HepG2 (cell line): ENCODE measurements at regions not wholly inside any gene's neighbourhood (a gene's known extent, or its start where the extent isn't known, plus 50 kb on each side); places are given as distances from the start of the nearest gene placed in this dataset.

Source experiments
- ATAC-seq: fragments of 200-7000 bp; cut with Tn5 transposase; 3 replicates; pipeline ENCODE4 v1.9.1; 2020; ENCODE audit warnings: mild to moderate bottlenecking, moderate library complexity
- BruUV-seq: library from RNA; stranded (reverse); fragments of 400-500 nt; replicated peaks from 2 replicates; lab custom pipeline; 2021; lab: Mats Ljungman, UMichigan
- CTCF ChIA-PET: fragments of 300-600 bp; formaldehyde crosslinking; extraction: SDS; loops from one replicate; lab custom pipeline; 2021; ENCODE audit warnings: low total read pairs, inconsistent platforms, low intra/inter-chr PET ratio; lab: Yijun Ruan, JAX
- POLR2A ChIA-PET: fragments of 350-600 bp; sonication (Branson Sonifier 250); formaldehyde crosslinking; loops from one replicate; lab custom pipeline; 2020; ENCODE audit warnings: antibody characterized with exemption, inconsistent platforms; lab: Yijun Ruan, JAX
- DNase-seq: peaks from one replicate; pipeline ENCODE4 v3.0.0-alpha.2; 2015; ENCODE audit warnings: low spot score
- FAIRE-seq: peaks from 3 replicates; lab custom pipeline; 2011; peaks lifted over from hg19 to GRCh38; lab: Jason Lieb, UNC
- H2AFZ ChIP-seq: one replicate; pipeline ENCODE4 v1.6.1; 2011; ENCODE audit warnings: low read length, inconsistent platforms
- H3K27ac ChIP-seq: fragments of 300-600 bp; 3 replicates; pipeline ENCODE4 v1.8.0; 2011; ENCODE audit warnings: mixed run types, mild to moderate bottlenecking, mixed read lengths, low read length, inconsistent platforms; ENCODE audit not compliant: insufficient read depth; ENCODE audit errors: extremely low read length
- H3K27me3 ChIP-seq, 2 experiments: fragments of 200-600 bp in 1 of 2; 2 replicates in 1 of 2; 3 replicates in 1 of 2; pipeline versions ENCODE4 v1.6.0 to v1.8.0; 2011; ENCODE audit warnings: low read length in 2 of 2, mild to moderate bottlenecking in 2 of 2, moderate library complexity in 2 of 2, inconsistent platforms in 1 of 2; ENCODE audit not compliant: insufficient read depth in 2 of 2, control insufficient read depth in 1 of 2
- H3K36me3 ChIP-seq, 2 experiments: fragments of 200-600 bp in 1 of 2; replicated peaks in 1 of 2; 2 replicates in 1 of 2; 3 replicates in 1 of 2; pipeline versions ENCODE4 v1.5.1 to v1.8.0; 2011; ENCODE audit warnings: low read length in 2 of 2, inconsistent platforms in 1 of 2; ENCODE audit not compliant: insufficient read depth in 2 of 2, control insufficient read depth in 1 of 2
- H3K4me1 ChIP-seq: 2 replicates; pipeline ENCODE4 v1.5.1; 2012; ENCODE audit warnings: low read length, inconsistent platforms; ENCODE audit not compliant: insufficient read depth
- H3K4me2 ChIP-seq: 2 replicates; pipeline ENCODE4 v1.6.0; 2011; ENCODE audit warnings: low read depth, low read length, inconsistent platforms
- H3K4me3 ChIP-seq, 3 experiments: fragments of 200-600 bp in 1 of 3; sonication (generic), shearing (Covaris generic) in 1 of 3; replicated peaks in 1 of 3; 2 replicates each; pipeline ENCODE4 v1.5.1; 2011 to 2016; ENCODE audit warnings: low read length in 3 of 3, inconsistent platforms in 2 of 3, low read depth in 2 of 3, mild to moderate bottlenecking in 2 of 3, control low read depth in 1 of 3, mixed read lengths in 1 of 3; ENCODE audit not compliant: insufficient read depth in 1 of 3
- H3K79me2 ChIP-seq: one replicate; pipeline ENCODE4 v1.6.1; 2011; ENCODE audit warnings: low read length, inconsistent platforms; ENCODE audit not compliant: insufficient read depth
- H3K9ac ChIP-seq: 2 replicates; pipeline ENCODE4 v1.6.0; 2011; ENCODE audit warnings: mild to moderate bottlenecking, low read depth, low read length, inconsistent platforms; ENCODE audit not compliant: insufficient read depth
- H3K9me3 ChIP-seq: 2 replicates; pipeline ENCODE4 v1.5.1; 2012; ENCODE audit warnings: mild to moderate bottlenecking, low read length
- H4K20me1 ChIP-seq: 2 replicates; pipeline ENCODE4 v1.6.0; 2011; ENCODE audit warnings: inconsistent platforms, mild to moderate bottlenecking, low read length, moderate library complexity; ENCODE audit not compliant: insufficient read depth
- AFF4 ChIP-seq: sonication (generic); formaldehyde crosslinking; IDR thresholded peaks from 2 replicates; pipeline ENCODE4 v1.4.0; 2020; ENCODE audit warnings: missing genetic modification reagents
- ATF6 ChIP-seq: sonication (generic); formaldehyde crosslinking; conservative IDR thresholded peaks from 2 replicates; pipeline ENCODE4 v1.4.0; 2020; ENCODE audit warnings: missing genetic modification reagents
- ELK4 ChIP-seq: sonication (generic); formaldehyde crosslinking; IDR thresholded peaks from 2 replicates; pipeline ENCODE4 v1.9.0; 2021; ENCODE audit warnings: missing genetic modification reagents, borderline replicate concordance
- GMEB1 ChIP-seq: sonication (generic); formaldehyde crosslinking; IDR thresholded peaks from 2 replicates; pipeline ENCODE4 v1.5.1; 2020; ENCODE audit warnings: missing genetic modification reagents, mild to moderate bottlenecking, borderline replicate concordance
- HNRNPK ChIP-seq: fragments of 200-400 bp; formaldehyde crosslinking; IDR thresholded peaks from 2 replicates; pipeline ENCODE4 v1.6.1; 2018; ENCODE audit warnings: low read length, low read depth, moderate library complexity, mild to moderate bottlenecking; ENCODE audit not compliant: poor library complexity, severe bottlenecking
- HOXA9 ChIP-seq: sonication (generic); formaldehyde crosslinking; IDR thresholded peaks from 2 replicates; pipeline ENCODE4 v1.8.1; 2022; ENCODE audit warnings: missing genetic modification reagents, mild to moderate bottlenecking, moderate library complexity, borderline replicate concordance
- MAFK ChIP-seq, 2 experiments: IDR thresholded peaks in 1 of 2; conservative IDR thresholded peaks in 1 of 2; 2 replicates each; pipeline ENCODE4 v1.6.1; 2011; ENCODE audit warnings: improper control_type of control experiment in 2 of 2, low read length in 2 of 2
- SALL1 ChIP-seq: sonication (generic); formaldehyde crosslinking; IDR thresholded peaks from 2 replicates; pipeline ENCODE4 v1.8.0; 2022; ENCODE audit warnings: mild to moderate bottlenecking, missing genetic modification reagents
- SIN3B ChIP-seq: fragments of 150-350 bp; IDR thresholded peaks from 2 replicates; pipeline ENCODE4 v1.6.1; 2014; ENCODE audit warnings: low read length
- SRSF9 ChIP-seq: fragments of 200-400 bp; formaldehyde crosslinking; IDR thresholded peaks from 2 replicates; pipeline ENCODE4 v1.6.1; 2018; ENCODE audit warnings: borderline replicate concordance, mild to moderate bottlenecking, low read depth, low read length; ENCODE audit not compliant: insufficient read depth, poor library complexity, severe bottlenecking
- ZMYM2 ChIP-seq: sonication (generic); formaldehyde crosslinking; IDR thresholded peaks from 2 replicates; pipeline ENCODE4 v1.8.0; 2022; ENCODE audit warnings: mild to moderate bottlenecking, missing genetic modification reagents
- ZMYM3 ChIP-seq: sonication (generic); formaldehyde crosslinking; IDR thresholded peaks from 2 replicates; pipeline ENCODE4 v1.5.1; 2020; ENCODE audit warnings: mild to moderate bottlenecking, missing genetic modification reagents
- ZNF235 ChIP-seq: sonication (generic); formaldehyde crosslinking; IDR thresholded peaks from 2 replicates; pipeline ENCODE4 v1.8.1; 2023; ENCODE audit warnings: mild to moderate bottlenecking, missing genetic modification reagents, borderline replicate concordance
- ZNF326 ChIP-seq: sonication (generic); formaldehyde crosslinking; IDR thresholded peaks from 2 replicates; pipeline ENCODE4 v1.4.0; 2020; ENCODE audit warnings: missing genetic modification reagents, borderline replicate concordance
- ZNF468 ChIP-seq: sonication (generic); formaldehyde crosslinking; IDR thresholded peaks from 2 replicates; pipeline ENCODE4 v1.8.0; 2022; ENCODE audit warnings: mild to moderate bottlenecking, moderate library complexity, missing genetic modification reagents
- ZNF572 ChIP-seq: sonication (generic); formaldehyde crosslinking; IDR thresholded peaks from 2 replicates; pipeline ENCODE4 v1.5.1; 2020; ENCODE audit warnings: mild to moderate bottlenecking, missing genetic modification reagents
- ZNF616 ChIP-seq: sonication (generic); formaldehyde crosslinking; IDR thresholded peaks from 2 replicates; pipeline ENCODE4 v1.5.0; 2020; ENCODE audit warnings: low read depth, mild to moderate bottlenecking, missing genetic modification reagents
- WGBS: methylation state at CpG from one replicate; pipeline ENCODE4 v1.1.6; 2017; ENCODE audit warnings: low lambda C conversion rate; 5-methylcytosine and 5-hydroxymethylcytosine counted together
- in situ Hi-C: cut with HindIII; loops from 2 replicates; pipeline ENCODE4 v1.10.0; 2017; ENCODE audit warnings: low pct_unique_long_range_greater_than_20kb; ENCODE audit not compliant: extremely low pct_ligation_motif_present
- intact Hi-C: fragments of 100-400 bp; cut with micrococcal nuclease; formaldehyde crosslinking; loops from one replicate; pipeline ENCODE4 v1.10.0; 2022; ENCODE audit not compliant: unreplicated experiment

GRCh38 chr21:26739189-26739588 lies 106.0 kb downstream of the ADAMTS1 start:
- ChIA-PET POLR2A (no interaction called here), CTCF (no interaction called here)
- Histone ChIP-seq H3K9ac (no peak overlapping the region), H3K4me1 (no peaks in the 10 kb centered on the region), H3K9me3 (peaks cover 41% of the 10 kb centered on the region), H2AFZ (no peak overlapping the region), H3K4me2 (no peak overlapping the region), H3K27me3 (no peaks in the 10 kb centered on the region), H3K4me3 (no peak overlapping the region), H3K36me3 (no peaks in the 10 kb centered on the region), H4K20me1 (no peaks in the 10 kb centered on the region), H3K27ac (no peak overlapping the region), H3K79me2 (no peaks in the 10 kb centered on the region)
- BruUV-seq, result no TSS peak
- DNase-seq (no peak), FAIRE-seq (no peak), ATAC-seq (no peak)
- 0% methylated on average over 1 of the region's 1 CpG for WGBS
- in situ Hi-C loops (no loop called here), intact Hi-C loops (no loop called here)
- no peak for TF ChIP-seq ZMYM2 (CRISPR knock-in tag)
- TF ChIP-seq ATF6 (CRISPR knock-in tag), result no peak
- TF ChIP-seq HNRNPK, result no peak
- TF ChIP-seq ZNF326 (CRISPR knock-in tag), result no peak
- TF ChIP-seq ZNF468, result no peak
- TF ChIP-seq ZNF616, result no peak
- TF ChIP-seq ZNF235 (CRISPR knock-in tag), result no peak
- no peak for TF ChIP-seq MAFK (conservative IDR thresholded peaks at IDR 0.05 in 1 of 2, IDR thresholded peaks at IDR 0.05 in 1 of 2; ENCODE audit: low read length in 2 of 2)
- TF ChIP-seq ZMYM3, result no peak
- TF ChIP-seq SRSF9, result no peak
- TF ChIP-seq ZNF572 (CRISPR knock-in tag), result no peak
- no peak for TF ChIP-seq ELK4 (CRISPR knock-in tag)
- TF ChIP-seq HOXA9 (CRISPR knock-in tag), result no peak
- no peak for TF ChIP-seq AFF4
- no peak for TF ChIP-seq SALL1
- no peak for TF ChIP-seq GMEB1 (CRISPR knock-in tag)
- TF ChIP-seq SIN3B, result no peak
